Activated naive CD4-positive, alpha-beta T cell treated with Interleukin-2 at 50 U/mL for 16 hours (primary cell): ENCODE measurements at regions not wholly inside any gene's neighbourhood (a gene's known extent, or its start where the extent isn't known, plus 50 kb on each side); places are given as distances from the start of the nearest gene placed in this dataset.
"Not testable (repeated sequence)": the region's sequence is repeated elsewhere in the genome, so short reads cannot be mapped to it uniquely, and the experiment has no call there.

Source experiments
- DNase-seq: peaks from one replicate; pipeline ENCODE4 v3.0.0-alpha.2; 2020

DNA sequence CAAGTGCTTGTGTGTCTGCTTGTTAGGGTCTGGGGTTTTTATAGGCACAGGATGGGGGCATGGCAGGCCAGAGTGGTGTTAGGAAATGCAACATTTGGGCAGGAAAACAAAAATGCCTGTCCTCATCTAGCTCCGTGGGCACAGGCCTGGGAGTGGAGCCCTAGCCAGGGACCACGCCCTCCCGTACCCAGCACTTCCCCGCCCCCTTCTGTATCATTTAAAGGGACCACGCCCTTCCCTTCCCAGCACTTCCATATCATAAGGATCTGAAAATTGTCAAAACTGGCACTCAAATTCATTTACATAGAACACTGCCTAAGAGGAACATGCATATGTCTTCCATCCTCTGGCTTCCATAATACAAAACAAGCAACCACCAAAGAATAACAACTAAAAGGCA, 185.8 kb downstream of the B3GLCT start:
- DNase-seq = no peak

DNA sequence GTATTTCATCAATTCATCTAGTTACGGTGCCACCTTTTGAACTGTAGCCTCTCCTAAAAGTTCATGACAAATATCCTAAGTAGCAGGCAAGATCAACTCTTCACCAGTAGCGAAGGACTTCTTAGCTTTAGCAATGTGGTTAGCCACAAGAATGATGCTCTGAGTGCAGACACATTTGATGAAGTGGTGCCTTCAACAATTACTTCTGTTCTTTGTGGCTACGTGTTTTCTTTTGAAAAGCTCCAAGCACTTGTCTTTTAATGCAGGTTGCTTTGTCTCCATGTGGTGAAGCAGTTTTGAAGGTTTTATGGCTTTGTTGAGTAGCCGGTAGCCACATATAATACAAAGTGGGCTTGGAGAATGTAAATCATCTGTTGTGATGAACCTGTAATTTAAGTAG, 194.7 kb downstream of the B3GLCT start:
- DNase-seq = no peak

DNA sequence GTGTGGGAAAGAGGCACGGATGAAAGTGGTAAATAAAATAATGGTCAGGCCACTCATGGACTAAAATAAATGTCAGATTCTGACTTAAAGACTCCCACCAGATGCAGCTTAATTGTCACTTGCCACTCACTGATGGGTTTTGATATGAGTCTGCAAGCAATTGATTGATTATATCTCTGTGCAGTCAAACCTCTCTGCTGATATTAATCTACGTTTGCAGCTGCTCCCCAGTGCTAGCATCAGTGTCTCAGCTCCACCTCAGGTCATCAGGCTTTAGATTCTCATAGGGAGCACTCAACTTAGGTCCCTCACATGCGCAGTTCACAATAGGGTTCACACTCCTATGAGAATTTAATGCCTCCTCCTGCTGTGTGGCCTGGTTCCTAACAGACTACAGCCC, 195.3 kb downstream of the B3GLCT start:
- DNase-seq = no peak

DNA sequence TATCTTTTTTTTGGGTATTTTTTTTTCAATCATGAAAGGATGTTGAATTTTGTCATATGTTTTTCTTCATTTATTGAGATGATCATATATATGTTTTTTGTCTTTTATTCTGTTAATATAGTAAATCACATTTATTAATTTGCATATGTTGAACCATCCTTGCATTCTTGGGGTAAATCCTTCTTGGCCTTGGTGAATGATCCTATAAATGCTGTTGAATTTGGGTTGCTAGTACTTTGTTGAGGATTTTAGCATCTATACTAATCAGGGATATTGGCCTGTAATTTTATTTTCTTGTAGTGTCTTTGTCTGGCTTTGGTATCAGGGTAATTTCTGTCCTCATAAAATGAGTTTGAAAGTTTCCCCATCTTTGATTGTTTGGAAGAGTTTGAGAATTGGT, 199.9 kb downstream of the B3GLCT start:
- DNase-seq = no peak

DNA sequence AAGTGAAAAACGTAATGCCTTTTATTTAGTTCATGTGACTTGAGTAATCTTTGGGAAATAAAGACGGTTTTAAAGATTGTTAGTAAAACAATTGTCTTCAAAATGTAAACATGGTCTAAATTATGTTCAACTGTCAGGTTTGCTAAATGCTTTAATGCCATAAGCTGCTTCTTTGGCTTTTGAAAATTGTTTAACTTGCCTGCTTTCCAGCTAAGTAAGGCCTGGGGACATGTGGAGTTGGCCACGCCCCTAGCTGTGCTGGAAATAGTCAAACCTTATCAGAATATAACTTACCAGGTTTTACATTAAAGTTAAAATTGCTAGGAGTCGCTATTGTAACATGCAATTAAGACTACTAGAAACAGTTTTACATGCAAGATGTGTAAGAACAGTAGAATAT, 203.9 kb downstream of the B3GLCT start:
- DNase-seq = not testable (repeated sequence)

DNA sequence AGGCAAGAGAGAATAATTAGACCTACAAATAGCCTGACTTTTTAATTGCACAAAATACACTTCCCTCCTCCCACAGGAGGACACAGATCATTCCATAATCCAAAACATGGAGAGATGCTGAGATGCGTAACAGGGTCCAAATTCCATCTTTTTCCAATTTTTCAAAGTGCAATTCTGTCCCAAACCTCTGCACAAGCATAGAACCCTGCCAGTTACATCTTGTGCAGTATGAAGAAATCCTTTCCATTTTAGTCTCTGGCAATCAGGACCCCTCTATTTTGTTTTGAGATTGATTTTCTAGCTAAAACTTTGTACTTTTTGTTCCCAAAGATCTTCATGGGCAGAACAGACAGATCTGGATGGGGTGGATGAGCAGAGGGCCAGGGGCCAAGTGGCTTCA, 209.2 kb downstream of the B3GLCT start:
- DNase-seq = no peak

DNA sequence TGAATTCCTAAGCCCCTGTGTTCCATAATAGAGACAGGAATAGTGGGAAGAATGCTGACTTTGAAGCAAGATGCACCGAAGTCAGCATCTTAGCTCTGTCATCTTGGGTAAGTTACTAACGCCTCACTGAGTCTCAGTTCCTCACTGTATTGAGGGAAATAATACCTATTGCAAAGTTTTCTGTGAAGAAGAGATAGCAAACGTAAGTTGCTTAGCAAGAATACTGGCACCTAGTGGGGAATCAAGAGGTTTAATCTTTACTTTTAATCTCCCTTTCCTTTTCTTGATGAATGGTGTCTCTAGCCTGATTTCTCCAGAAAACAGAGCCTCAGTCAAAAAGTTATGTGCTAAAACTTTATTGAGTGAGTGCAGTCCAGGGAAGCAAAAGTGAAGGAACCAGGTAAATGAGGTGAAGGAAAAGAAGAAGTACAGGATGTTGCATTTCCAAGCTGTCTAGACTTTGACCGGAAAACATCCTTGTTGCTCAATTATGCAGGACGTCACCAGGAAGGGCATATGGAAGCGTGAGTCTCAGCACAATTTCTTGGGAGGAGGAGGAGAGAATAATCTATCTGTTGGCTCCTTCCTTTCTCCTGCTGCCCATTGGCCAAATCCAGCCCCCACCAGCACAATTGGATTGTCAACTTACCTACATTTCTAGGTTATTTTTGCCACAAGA, 210.0 kb downstream of the B3GLCT start:
- no peak for DNase-seq

DNA sequence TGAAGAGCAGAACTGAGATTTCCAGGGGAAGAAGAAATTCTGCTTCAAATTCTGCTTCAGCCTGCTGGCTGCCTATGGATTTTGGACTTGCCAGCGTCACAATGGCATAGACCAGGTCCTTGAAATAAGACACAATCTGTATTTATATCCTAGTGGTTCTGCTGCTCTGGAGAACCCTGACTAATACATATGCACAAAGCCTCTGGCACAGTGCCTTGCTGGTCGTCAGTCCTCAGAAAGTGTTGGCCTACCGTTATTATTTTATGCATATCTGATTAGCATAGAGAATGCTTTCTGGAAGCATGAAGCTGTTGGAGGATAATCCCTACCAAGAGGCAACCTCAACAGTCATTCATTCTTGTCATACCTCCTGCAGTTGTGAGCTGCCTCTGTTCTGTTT, 213.7 kb downstream of the B3GLCT start:
- no peak for DNase-seq

DNA sequence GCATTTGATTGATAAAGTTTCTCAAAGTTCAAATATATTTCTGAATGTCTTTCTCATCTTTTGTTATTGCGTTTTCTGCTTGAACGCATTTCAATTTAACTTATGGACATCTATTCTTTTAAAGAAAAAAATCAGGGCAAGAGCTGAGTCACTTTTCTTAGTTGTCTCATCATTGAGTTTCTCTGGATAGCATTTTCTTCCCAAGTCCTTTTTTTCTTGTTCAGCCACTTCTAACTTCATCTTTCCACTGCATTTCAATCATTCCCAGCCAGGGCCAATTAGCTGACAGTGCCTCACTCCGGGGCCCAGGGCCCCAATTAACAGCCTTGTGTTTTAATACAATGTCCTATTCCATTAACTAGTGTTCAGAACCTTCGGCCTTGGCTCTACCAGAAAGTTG, 216.3 kb downstream of the B3GLCT start:
- DNase-seq = no peak

DNA sequence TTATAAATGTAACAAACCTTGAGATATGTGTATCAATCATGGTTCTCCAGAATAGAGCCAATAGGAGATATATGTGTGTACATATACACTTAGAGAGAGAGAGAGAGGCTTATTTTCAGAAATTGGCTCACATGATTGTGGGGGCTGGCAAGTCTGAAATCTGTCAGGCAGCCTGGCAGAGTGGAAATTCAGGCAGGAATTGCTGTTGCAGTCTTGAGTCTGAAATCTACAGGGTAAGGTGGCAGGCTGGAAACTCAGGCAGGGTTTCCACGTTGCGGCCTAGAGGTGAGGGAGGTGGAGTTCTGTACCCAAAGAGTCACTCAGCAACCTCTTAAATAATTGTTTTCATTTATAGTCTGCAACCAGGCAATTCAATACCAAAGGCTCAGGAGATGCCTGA, 218.4 kb downstream of the B3GLCT start:
- DNase-seq = no peak

DNA sequence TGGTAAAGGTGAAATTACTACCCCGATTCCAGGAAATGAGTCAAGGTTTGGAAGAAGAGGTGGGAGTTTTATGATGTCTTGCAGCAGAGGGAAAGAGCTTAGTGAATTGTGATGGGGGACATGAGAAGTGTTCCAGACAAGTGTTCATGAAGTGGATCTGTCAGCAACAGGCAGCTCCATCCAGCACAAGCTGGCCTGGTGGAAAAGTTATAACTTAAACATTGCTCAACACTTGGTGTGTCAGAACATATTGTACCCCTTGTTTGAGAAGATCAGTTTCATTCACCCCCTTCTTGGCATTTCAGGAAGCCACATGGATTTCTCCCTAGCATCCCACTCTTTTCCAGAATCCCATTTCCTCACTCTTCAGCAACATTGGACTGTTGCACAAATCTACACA, 222.0 kb downstream of the B3GLCT start:
- DNase-seq = no peak

DNA sequence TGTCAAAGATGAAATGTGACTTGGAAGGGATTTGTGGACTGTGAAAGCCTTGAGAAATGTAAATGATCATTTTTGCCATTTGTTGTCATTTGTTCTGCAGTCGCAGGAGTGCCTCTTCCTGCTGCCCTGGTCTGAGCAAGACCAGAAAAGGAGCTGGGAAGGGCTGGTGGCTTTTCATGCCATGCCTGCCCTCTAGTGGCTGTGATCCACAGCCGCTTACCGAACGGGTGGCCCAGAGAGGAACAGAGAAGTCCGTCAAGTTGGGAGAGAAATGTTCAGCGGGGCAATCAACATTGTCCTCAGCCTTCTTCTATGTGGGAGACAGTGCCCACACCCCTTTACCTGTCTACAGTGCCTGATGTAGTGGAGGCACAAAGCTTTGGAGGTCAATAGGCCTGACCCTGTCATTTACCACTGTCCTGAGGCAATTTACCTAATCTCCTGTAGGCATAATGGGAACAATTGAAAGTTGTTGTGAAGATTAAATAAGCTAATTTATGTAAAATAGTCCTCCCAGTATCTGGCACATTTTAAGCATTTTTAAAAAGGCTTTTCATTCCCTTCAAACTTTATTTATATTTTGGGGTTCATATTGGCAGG, 224.5 kb downstream of the B3GLCT start:
- DNase-seq = peak; percentile 57

DNA sequence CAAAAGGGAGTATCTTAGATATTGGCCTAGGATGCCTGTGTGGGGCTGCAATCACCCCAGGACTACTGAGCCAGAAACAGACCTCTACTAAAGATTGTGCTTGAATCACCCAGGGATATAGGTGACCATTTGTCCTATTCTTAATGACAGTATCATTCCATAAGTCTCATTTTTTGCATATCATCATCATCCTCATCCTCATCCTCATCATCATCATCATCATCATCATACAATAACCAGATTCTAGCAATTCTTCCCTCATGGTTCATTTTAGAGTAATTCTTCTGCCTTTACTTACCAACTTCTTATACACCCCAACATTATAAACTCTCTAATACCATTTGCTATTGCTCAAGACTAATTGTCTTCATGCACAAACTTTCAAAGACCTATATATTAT, 226.6 kb downstream of the B3GLCT start:
- no peak for DNase-seq

DNA sequence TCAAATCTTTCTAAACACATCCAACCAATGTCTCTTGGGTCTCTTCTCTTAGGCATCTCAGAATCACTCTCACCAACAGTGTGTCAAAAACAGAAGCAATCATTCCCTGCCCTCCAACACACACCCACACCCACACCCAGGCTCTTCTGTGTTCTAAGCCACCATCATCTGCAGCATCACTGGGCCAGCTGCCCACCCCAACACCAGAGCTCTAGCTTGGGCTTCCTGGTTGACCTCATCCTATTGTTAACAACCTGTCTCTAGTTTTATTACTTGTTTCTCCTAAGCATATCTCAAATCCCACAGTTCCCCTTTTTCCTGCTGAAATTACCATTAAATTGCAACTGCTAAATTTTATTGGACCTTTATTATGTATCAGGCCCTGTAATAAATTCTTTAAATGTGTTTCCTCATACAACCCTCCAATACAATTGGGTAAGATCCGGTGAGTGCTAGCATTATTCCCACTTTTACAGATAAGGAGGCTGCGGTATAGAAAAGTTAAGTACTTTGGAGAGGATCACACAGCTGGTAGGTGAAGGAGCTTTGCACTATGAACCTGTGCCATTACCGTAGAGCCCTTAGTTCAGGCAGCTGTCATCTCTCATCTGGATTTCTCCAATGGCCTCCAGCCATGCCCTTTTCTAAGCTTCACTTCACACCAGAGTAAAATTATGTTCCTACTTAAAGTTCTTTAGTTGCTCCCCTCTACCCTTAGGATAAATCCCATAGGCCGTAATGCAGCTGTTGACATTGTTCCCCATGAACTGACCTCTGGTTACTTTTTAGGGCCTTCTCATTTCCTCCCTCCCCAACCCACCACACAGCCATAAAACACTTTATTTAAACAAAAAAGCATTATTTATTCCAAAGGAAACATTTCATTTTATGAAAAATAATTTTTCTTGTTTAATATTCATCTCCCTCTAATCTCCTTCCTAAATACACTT, 227.7 kb downstream of the B3GLCT start:
- no peak for DNase-seq

DNA sequence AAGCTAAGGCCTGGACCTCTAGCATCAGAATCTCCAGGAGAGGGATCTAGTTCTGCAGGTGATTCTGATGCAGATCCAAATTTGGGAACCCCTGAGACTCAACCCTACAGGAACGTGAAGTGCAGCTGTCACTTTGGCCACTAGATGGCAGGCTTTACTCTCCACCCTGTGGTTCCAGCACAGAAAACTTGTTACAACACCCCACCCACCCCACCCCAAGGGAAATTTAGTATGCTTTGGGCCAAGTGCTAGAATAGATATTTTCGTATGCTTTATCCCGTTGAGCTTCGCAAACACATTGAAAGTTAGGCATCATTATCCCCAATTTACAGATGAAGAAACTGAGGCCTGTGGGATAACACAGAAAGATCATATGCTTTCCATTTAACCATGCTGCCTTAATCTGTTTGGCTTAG, 232.0 kb downstream of the B3GLCT start:
- peak; percentile 54 for DNase-seq

DNA sequence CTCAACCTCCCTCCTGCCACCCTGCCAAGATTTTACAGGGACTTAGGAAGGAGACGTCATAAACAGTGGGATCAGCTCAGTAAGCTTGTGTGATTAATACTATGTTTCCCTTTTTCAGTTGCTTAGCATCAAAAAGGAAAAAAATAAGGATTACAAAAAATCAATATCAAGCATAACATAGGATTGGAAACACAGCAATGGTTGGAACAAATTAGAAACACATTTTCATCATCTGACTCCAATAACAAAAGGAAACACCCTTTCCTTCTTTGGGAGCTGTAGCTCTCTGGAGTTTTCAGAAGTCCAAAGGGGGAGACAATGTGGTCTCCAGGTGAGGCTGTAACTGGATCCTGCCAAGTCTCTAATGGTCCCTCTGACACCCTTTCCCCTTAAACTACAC, 233.4 kb downstream of the B3GLCT start:
- DNase-seq = no peak

DNA sequence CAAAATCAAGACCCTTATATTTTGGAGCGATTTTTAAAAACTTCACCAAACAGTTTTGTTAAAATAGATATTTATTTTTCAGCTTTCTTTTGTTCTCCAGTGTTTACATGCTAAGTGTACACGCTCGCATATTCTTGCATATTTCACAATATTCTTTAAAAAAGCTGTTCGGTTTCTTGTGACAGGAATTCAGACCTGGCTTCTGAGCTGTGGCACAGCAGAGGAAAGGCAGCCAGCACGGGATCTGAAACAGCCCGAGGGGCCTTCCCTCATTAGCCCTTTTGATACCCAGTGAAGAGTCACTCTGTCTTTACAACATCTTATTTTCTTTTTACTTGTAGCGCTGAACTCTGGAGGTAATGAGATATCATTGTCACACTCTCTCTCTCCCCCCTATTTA, 234.0 kb downstream of the B3GLCT start:
- no peak for DNase-seq

DNA sequence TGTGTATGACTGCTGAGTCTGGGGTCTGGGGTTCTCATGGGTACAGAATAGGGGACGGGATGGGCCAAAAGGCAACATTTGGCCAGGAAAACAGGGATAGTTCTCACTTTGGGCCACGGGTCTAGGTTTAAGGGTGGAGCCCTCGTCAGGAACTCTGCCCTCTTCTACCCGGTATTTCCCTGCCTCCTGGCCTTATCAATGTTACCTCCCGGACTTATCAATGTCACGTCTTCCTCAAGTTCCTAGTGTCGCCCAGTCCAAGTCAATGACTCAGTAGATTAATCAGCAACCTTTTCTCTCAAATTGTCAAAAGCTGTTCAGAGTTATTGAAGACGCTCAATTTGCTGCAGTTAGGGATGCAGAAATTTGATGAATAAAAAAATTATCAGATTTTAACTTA, 234.8 kb downstream of the B3GLCT start:
- no peak for DNase-seq

DNA sequence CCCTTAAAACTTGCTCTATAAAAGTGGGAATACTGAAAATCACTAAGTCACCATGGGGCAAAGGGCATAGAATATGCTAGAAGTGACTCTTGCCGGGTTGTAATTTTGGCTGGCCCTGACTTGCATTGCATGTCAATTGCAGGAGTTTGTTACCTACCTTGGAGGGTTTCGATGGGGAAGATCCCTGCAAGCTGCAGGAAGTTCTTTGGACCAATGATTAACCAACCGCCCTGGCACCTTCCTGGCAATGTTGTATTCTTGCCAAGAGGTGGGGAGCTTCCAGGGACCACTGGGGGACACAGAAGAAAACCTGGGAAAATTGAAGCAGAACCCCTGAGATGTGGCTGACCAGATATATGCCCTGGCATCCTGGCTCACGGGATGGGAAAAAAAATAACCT, 235.8 kb downstream of the B3GLCT start:
- DNase-seq = no peak

DNA sequence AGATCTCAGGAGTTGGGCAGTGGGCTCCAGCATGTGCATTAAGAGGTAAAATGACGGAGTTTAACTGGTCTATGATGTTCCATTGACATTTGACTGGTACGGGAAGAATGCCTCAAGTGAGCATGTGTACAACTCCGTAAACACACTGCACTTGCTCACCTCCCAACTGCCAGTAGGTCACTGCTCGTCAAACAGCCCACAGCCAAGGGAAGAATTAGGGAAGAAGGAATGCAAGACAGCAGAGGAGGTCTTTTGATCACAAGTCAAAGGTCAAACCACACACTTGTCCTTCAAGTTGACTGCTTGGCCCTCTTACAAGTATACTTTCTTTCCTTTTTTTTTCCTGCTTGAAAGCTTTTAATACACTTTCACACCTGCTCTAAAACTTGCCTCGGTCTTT, 236.7 kb downstream of the B3GLCT start:
- DNase-seq = no peak

DNA sequence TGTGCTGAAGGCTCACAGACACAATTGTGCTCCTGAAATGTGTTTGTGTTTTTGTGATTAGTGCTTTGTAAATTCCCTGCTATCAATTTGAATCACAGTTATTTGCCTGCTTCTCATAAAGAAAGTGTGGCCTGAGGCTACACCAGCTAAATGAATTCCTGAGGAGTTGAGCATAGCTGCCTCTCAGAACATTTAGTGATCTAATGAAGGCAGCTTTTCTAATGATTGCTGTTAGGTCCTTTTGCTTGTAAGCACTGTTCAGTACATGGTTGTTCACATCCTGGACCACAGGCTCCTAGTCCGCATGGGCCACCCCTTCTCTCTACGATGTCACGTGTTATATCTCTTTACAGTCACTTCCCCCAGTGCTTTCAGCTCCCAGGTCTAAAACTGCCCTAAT, 238.2 kb downstream of the B3GLCT start:
- DNase-seq = no peak

DNA sequence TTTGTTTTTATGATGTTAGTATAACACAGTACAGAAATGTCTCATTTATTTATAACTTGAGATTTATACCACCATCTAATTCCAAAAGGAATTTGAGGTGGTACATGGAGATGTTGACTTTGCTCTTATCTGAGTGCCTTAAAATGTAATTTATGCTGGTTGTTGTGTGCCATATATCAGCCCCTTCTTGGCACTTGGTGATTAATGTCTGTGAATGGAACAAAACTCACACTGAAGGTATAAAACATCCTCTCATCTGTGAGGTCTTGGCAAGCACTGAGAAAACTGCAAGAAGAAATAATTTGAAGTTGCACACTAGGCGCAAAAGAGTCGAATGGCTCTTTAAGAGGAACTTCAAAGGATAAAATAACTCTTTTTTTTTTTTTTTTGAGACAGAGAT, 240.4 kb downstream of the B3GLCT start:
- DNase-seq = no peak

DNA sequence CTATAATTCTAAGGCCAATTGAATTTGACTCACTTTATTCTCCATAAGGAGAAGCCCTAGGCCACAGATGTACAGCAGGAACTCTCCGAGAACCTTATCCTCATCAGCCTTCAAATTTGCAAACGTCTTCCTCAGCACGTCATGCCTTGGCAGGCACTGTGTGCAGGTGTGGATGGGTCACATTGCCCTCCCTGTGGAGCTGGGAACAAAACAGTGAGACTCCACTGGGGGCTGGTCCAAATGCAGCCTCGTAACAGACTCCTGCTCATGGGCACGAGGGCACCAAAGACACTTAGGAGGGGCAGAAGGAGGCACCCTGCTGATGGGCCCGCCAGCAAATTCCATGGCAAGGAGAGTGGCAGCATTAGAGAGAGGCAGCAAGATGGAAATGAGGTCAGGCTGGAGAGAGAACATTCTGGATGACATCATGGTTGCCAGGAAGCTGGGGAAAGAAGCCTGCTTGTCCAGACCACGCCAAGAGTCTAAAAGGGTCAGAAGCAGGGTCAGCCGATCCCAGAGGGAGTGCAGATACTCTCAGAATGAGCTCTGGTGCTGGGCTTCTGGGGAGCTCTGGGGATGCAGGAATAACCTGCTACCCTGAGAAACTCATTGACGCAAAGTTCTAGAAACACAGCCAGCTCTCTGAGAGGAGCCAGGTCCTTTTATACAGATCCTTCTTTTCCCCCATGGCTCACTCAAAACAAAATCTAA, 242.2 kb downstream of the B3GLCT start:
- no peak for DNase-seq
